Thoracic aorta (tissue), 2 donors: ENCODE measurements at regions not wholly inside any gene's neighbourhood (a gene's known extent, or its start where the extent isn't known, plus 50 kb on each side); places are given as distances from the start of the nearest gene placed in this dataset.

Source experiments
- ATAC-seq: fragments of 150-250 bp; one replicate; pipeline ENCODE4 v1.8.0; 2017; ENCODE audit warnings: low read depth; ENCODE audit not compliant: insufficient number of reproducible peaks, low FRiP score
- DNase-seq: peaks from one replicate; pipeline ENCODE4 v3.0.0-alpha.2; 2020; ENCODE audit warnings: low spot score
- H3K27ac ChIP-seq, 2 donors: fragments of 200-600 bp; sonication (generic); 1 replicate in 1 of 2; 2 replicates in 1 of 2; pipeline ENCODE4 v1.5.1; 2016; ENCODE audit warnings: mild to moderate bottlenecking in 2 of 2, moderate library complexity in 2 of 2
- H3K27me3 ChIP-seq: fragments of 200-600 bp; sonication (generic); replicated peaks from 2 replicates; pipeline ENCODE4 v1.6.0; 2016; ENCODE audit warnings: mild to moderate bottlenecking; ENCODE audit not compliant: insufficient read depth
- H3K36me3 ChIP-seq: fragments of 200-600 bp; sonication (generic); one replicate; pipeline ENCODE4 v1.5.1; 2016
- H3K4me1 ChIP-seq, 2 donors: fragments of 200-600 bp; sonication (generic); 1 replicate in 1 of 2; 2 replicates in 1 of 2; pipeline versions ENCODE4 v1.5.1 to v1.6.0; 2016; ENCODE audit warnings: low read depth in 2 of 2, mild to moderate bottlenecking in 1 of 2; ENCODE audit not compliant: control insufficient read depth in 1 of 2
- H3K4me3 ChIP-seq: fragments of 200-600 bp; sonication (generic); 2 replicates; pipeline ENCODE4 v1.5.1; 2016; ENCODE audit warnings: mild to moderate bottlenecking
- H3K9me3 ChIP-seq: fragments of 200-600 bp; sonication (generic); 2 replicates; pipeline ENCODE4 v1.5.1; 2016
- TF ChIP-seq, protein P1 (sequence below): fragments of 200-600 bp; sonication (generic); IDR thresholded peaks from one replicate; pipeline ENCODE4 v1.5.1; 2019; ENCODE audit warnings: antibody characterized with exemption

DNA sequence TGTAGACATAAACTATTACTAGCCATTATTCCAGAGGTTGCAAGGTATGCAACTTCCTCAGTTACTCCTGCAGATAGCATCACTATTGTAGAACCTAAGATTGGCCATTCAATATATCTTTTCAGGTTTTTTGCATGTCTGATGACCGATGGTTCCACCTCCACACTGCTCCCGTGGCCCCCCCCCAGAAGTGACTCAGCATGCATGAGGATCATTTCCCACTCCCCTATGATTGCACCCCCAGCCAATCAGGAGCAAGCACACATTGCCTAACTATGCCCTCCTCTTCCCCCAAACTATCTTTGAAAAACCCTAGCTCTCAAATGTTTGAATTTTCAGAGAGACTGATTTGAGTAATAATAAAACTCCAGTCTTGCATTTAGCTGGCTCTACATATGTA, 601.4 kb upstream of the TLE4 start:
- no peaks in the 10 kb centered on the region for H3K4me1 ChIP-seq
- H3K9me3 ChIP-seq: no peaks in the 10 kb centered on the region
- TF ChIP-seq, protein P1, sequence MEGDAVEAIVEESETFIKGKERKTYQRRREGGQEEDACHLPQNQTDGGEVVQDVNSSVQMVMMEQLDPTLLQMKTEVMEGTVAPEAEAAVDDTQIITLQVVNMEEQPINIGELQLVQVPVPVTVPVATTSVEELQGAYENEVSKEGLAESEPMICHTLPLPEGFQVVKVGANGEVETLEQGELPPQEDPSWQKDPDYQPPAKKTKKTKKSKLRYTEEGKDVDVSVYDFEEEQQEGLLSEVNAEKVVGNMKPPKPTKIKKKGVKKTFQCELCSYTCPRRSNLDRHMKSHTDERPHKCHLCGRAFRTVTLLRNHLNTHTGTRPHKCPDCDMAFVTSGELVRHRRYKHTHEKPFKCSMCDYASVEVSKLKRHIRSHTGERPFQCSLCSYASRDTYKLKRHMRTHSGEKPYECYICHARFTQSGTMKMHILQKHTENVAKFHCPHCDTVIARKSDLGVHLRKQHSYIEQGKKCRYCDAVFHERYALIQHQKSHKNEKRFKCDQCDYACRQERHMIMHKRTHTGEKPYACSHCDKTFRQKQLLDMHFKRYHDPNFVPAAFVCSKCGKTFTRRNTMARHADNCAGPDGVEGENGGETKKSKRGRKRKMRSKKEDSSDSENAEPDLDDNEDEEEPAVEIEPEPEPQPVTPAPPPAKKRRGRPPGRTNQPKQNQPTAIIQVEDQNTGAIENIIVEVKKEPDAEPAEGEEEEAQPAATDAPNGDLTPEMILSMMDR: no peak
- H3K27ac ChIP-seq: no peak overlapping the region
- H3K27me3 ChIP-seq: no peaks in the 10 kb centered on the region
- ATAC-seq (no peak), DNase-seq (no peak)
- H3K36me3 ChIP-seq: no peaks in the 10 kb centered on the region
- H3K4me3 ChIP-seq: no peak overlapping the region

DNA sequence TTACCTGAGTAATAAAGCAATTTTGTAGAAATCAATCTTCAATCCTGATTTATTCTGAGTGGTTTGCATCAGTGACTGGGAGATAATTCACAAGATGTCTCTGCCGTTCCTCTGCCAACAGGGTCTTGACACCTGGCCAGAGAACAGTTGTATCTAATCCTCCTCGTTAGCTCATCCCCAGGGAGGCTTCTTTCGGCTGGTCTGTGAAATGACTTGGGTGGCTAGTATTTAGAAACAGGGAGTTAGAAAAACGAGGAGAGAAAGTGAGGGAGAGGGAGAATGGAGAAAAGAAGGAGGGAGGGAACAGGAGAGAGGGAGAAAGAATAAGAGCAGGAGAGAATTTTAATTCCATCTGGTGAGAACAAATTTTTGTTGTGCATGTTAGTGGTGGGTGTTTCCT, 600.2 kb upstream of the TLE4 start:
- H3K9me3 ChIP-seq: no peaks in the 10 kb centered on the region
- ATAC-seq (no peak), DNase-seq (no peak)
- no peaks in the 10 kb centered on the region for H3K27me3 ChIP-seq
- no peaks in the 10 kb centered on the region for H3K4me1 ChIP-seq
- TF ChIP-seq, protein P1: no peak
- H3K27ac ChIP-seq: no peak overlapping the region
- H3K36me3 ChIP-seq: no peaks in the 10 kb centered on the region
- no peak overlapping the region for H3K4me3 ChIP-seq

DNA sequence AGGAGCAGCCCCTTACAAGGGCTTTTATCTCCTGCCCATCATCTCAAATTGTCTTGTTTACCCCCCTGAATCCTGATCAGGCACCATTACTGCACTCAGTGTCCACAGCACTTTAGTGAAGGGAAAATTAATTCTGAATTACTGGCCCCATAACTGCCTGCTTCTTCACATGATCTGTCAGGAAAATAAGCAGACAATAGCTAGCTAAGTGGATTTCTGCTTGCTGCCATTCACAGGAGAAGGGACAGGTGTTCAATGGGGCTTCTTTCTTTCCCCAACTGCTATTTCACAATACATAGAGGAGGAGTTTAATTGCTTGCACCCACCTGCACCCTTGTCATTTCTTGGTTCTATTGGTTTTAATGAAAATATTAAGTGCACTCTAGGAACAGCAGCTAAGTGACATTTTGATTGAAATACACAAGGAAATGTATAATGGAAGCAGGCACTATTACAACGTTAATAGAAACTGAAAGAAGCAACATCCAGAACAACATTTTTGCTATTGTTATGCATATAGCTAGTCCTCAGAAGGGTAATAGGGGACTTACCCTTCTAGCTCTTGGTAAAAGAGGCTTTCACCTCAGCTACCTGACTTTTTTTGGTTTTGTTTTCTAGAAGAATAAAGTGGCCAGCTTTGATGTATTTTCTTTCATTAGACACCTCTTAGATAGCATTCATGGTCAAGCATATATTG, 599.3 kb upstream of the TLE4 start:
- H3K9me3 ChIP-seq: no peaks in the 10 kb centered on the region
- DNase-seq (no peak), ATAC-seq (no peak)
- H3K4me3 ChIP-seq: no peak overlapping the region
- no peaks in the 10 kb centered on the region for H3K27me3 ChIP-seq
- no peaks in the 10 kb centered on the region for H3K4me1 ChIP-seq
- TF ChIP-seq, protein P1: no peak
- no peaks in the 10 kb centered on the region for H3K36me3 ChIP-seq
- H3K27ac ChIP-seq: no peak overlapping the region

DNA sequence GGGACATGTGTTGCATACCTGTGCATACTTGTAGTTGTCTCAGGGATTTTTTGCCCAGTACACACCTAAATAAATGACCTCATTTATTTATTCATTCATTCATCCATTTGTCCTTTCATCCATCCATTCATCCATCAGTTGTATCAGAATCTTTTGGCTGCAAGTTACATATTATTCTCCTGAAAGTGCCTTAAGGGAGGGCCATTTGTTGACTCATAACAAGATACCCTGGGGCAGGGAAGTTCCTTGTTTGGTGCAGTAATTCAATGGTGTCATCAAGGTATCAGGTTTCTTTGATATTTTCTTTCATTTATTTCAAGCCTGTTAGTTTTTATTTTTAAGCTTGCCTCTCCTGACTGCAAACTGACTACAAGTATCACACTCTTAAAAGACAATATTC, 597.9 kb upstream of the TLE4 start:
- ATAC-seq: no peak
- no peaks in the 10 kb centered on the region for H3K36me3 ChIP-seq
- TF ChIP-seq, protein P1: no peak

DNA sequence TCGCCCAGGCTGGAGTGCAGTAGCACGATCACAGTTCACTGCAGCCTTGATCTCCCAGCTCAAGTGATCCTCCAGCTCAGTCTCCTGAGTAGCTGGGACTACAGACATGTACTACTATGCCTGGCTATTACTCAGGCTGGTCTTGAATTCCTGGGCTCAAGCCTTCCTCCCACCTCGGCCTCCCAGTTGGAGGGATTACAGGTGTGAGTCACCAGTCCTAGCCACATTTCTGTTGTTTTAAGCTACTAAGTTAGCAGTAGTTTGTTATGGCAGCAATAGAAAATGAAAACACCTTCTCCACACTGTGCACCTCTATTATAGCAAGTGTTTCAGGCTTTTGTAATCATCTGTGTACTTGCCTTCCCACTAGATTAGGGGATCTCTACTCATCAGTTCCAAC, 588.9 kb upstream of the TLE4 start:
- DNase-seq (no peak), ATAC-seq (no peak)
- no peaks in the 10 kb centered on the region for H3K4me1 ChIP-seq
- H3K27ac ChIP-seq: no peak overlapping the region
- H3K36me3 ChIP-seq: no peaks in the 10 kb centered on the region
- H3K4me3 ChIP-seq: no peak overlapping the region
- no peaks in the 10 kb centered on the region for H3K9me3 ChIP-seq
- no peaks in the 10 kb centered on the region for H3K27me3 ChIP-seq
- TF ChIP-seq, protein P1: no peak

More for the DNA sequence above, 597.9 kb upstream of the TLE4 start:
- Histone ChIP-seq H3K27ac (no peak overlapping the region), H3K9me3 (no peaks in the 10 kb centered on the region), H3K27me3 (no peaks in the 10 kb centered on the region), H3K4me3 (no peak overlapping the region), H3K4me1 (no peaks in the 10 kb centered on the region)
- DNase-seq: no peak
